ENCODE measurements at regions not wholly inside any gene's neighbourhood (a gene's known extent, or its start where the extent isn't known, plus 50 kb on each side); places are given as distances from the start of the nearest gene placed in this dataset.

DNA sequence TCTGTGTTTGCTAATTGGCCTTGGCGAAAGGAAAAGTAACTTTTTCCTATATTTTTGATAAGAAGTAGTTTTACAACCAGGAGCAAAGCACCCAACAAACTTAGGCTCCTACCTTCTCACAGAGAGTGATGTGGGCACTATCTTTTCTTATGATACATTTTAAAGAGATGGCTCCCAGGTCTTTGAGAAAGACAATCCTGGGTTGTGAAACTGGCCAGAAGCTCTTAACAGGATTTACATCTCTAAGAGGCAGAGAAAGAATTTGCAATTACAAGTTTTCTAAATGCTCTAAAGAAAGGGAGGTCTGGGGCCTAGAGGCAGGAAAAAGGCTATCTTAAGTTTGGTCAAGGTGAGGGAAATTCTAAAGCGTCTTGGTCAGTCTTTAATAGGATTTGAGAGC lies 609.7 kb downstream of the VGLL3 start:
- no peak for TF ChIP-seq GTF2I (CRISPR knock-in tag; conservative IDR thresholded peaks at IDR 0.05)
- TF ChIP-seq, protein P1, sequence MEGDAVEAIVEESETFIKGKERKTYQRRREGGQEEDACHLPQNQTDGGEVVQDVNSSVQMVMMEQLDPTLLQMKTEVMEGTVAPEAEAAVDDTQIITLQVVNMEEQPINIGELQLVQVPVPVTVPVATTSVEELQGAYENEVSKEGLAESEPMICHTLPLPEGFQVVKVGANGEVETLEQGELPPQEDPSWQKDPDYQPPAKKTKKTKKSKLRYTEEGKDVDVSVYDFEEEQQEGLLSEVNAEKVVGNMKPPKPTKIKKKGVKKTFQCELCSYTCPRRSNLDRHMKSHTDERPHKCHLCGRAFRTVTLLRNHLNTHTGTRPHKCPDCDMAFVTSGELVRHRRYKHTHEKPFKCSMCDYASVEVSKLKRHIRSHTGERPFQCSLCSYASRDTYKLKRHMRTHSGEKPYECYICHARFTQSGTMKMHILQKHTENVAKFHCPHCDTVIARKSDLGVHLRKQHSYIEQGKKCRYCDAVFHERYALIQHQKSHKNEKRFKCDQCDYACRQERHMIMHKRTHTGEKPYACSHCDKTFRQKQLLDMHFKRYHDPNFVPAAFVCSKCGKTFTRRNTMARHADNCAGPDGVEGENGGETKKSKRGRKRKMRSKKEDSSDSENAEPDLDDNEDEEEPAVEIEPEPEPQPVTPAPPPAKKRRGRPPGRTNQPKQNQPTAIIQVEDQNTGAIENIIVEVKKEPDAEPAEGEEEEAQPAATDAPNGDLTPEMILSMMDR (IDR thresholded peaks at IDR 0.05) = no peak
- TF ChIP-seq ZNF512 (CRISPR knock-in tag; IDR thresholded peaks at IDR 0.05; ENCODE audit: borderline replicate concordance) = no peak
- TF ChIP-seq MAX (CRISPR knock-in tag; IDR thresholded peaks at IDR 0.05) = no peak
- no peak for TF ChIP-seq NR1H2 (CRISPR knock-in tag; IDR thresholded peaks at IDR 0.05)
- no peak for TF ChIP-seq IRF2 (CRISPR knock-in tag; IDR thresholded peaks at IDR 0.05; ENCODE audit: borderline replicate concordance, low read depth)

All from WTC11 (cell line).